Nephron progenitor cell (in vitro differentiated cells): ENCODE measurements at regions not wholly inside any gene's neighbourhood (a gene's known extent, or its start where the extent isn't known, plus 50 kb on each side); places are given as distances from the start of the nearest gene placed in this dataset.

ENCODE experiments used
- DNase-seq: peaks from one replicate; pipeline ENCODE4 v3.0.0; 2021
- H3K27ac Mint-ChIP-seq: 2 replicates; pipeline ENCODE4 v1.8.0; 2021; ENCODE audit warnings: mild to moderate bottlenecking, moderate library complexity, mixed read lengths
- H3K27me3 Mint-ChIP-seq: 2 replicates; pipeline ENCODE4 v1.8.0; 2021; ENCODE audit warnings: mild to moderate bottlenecking, low read depth, mixed read lengths; ENCODE audit not compliant: poor library complexity
- H3K36me3 Mint-ChIP-seq: 2 replicates; pipeline ENCODE4 v1.8.0; 2021; ENCODE audit warnings: low read depth, mixed read lengths
- H3K4me1 Mint-ChIP-seq: 2 replicates; pipeline ENCODE4 v1.8.0; 2021; ENCODE audit warnings: mixed read lengths
- H3K4me3 Mint-ChIP-seq: 2 replicates; pipeline ENCODE4 v1.8.0; 2021; ENCODE audit warnings: mild to moderate bottlenecking, moderate library complexity, mixed read lengths
- H3K9me3 Mint-ChIP-seq: 2 replicates; pipeline ENCODE4 v1.8.0; 2021; ENCODE audit warnings: mild to moderate bottlenecking, moderate library complexity, mixed read lengths
- CTCF ChIP-seq: fragments of 200-600 bp; sonication (generic); IDR thresholded peaks from 2 replicates; pipeline ENCODE4 v1.5.0; 2021; ENCODE audit warnings: antibody characterized with exemption

GRCh38 chr2:220994846-220995245 is 577.3 kb downstream of the EPHA4 start:
- Mint-ChIP-seq H3K36me3 (no peaks in the 10 kb centered on the region), H3K27me3 (peaks cover 4% of the 10 kb centered on the region), H3K4me1 (peaks cover 22% of the 10 kb centered on the region), H3K9me3 (no peaks in the 10 kb centered on the region), H3K27ac (no peak overlapping the region), H3K4me3 (no peak overlapping the region)
- TF ChIP-seq CTCF, result no peak
- no peak for DNase-seq

- no peak overlapping the region for H3K4me3 Mint-ChIP-seq
- no peaks in the 10 kb centered on the region for H3K36me3 Mint-ChIP-seq
- no peak overlapping the region for H3K27ac Mint-ChIP-seq
- H3K9me3 Mint-ChIP-seq, result no peaks in the 10 kb centered on the region
- H3K27me3 Mint-ChIP-seq, result peaks cover 4% of the 10 kb centered on the region
- no peak for DNase-seq
- peaks cover 24% of the 10 kb centered on the region for H3K4me1 Mint-ChIP-seq
- TF ChIP-seq CTCF, result no peak
Measured at GRCh38 chr2:220995581-220995980, 576.5 kb downstream of the EPHA4 start.

GRCh38 chr2:220998156-220998555 is 573.9 kb downstream of the EPHA4 start:
- peaks cover 41% of the 10 kb centered on the region for H3K4me1 Mint-ChIP-seq
- no peak for DNase-seq
- no peaks in the 10 kb centered on the region for H3K36me3 Mint-ChIP-seq
- TF ChIP-seq CTCF, result no peak
- no peak overlapping the region for H3K27ac Mint-ChIP-seq
- no peak overlapping the region for H3K4me3 Mint-ChIP-seq
- H3K27me3 Mint-ChIP-seq, result peaks cover 4% of the 10 kb centered on the region
- H3K9me3 Mint-ChIP-seq, result no peaks in the 10 kb centered on the region

GRCh38 chr2:220999356-220999755 is 572.7 kb downstream of the EPHA4 start:
- Mint-ChIP-seq H3K4me1 (peaks cover 41% of the 10 kb centered on the region), H3K9me3 (no peaks in the 10 kb centered on the region), H3K4me3 (no peak overlapping the region), H3K36me3 (no peaks in the 10 kb centered on the region), H3K27me3 (peaks cover 4% of the 10 kb centered on the region), H3K27ac (no peak overlapping the region)
- DNase-seq, result no peak
- TF ChIP-seq CTCF, result no peak

GRCh38 chr2:221001381-221001801 is 570.7 kb downstream of the EPHA4 start:
- no peak for TF ChIP-seq CTCF
- peaks cover 32% of the 10 kb centered on the region for H3K4me1 Mint-ChIP-seq
- no peak overlapping the region for H3K4me3 Mint-ChIP-seq
- no peaks in the 10 kb centered on the region for H3K9me3 Mint-ChIP-seq
- H3K27me3 Mint-ChIP-seq, result no peaks in the 10 kb centered on the region
- no peaks in the 10 kb centered on the region for H3K36me3 Mint-ChIP-seq
- DNase-seq, result no peak
- H3K27ac Mint-ChIP-seq, result no peak overlapping the region

GRCh38 chr2:221002101-221002685 is 569.9 kb downstream of the EPHA4 start:
- Mint-ChIP-seq H3K27ac (no peak overlapping the region), H3K4me1 (peaks cover 32% of the 10 kb centered on the region), H3K9me3 (no peaks in the 10 kb centered on the region), H3K36me3 (no peaks in the 10 kb centered on the region), H3K27me3 (no peaks in the 10 kb centered on the region), H3K4me3 (no peak overlapping the region)
- no peak for TF ChIP-seq CTCF
- no peak for DNase-seq
